AG04450 (cell line): ENCODE measurements at regions not wholly inside any gene's neighbourhood (a gene's known extent, or its start where the extent isn't known, plus 50 kb on each side); places are given as distances from the start of the nearest gene placed in this dataset.

Source experiments
- CTCF ChIA-PET: fragments of 300-600, 350-600 bp; formaldehyde crosslinking; extraction: SDS; loops from one replicate; lab custom pipeline; 2022; ENCODE audit warnings: antibody characterized with exemption, inconsistent platforms; lab: Charles Lee
- POLR2A ChIA-PET: fragments of 350-600 bp; formaldehyde crosslinking; extraction: SDS; loops from one replicate; lab custom pipeline; 2021; ENCODE audit warnings: antibody characterized with exemption, inconsistent platforms; lab: Yijun Ruan, JAX
- DNase-seq: peaks from one replicate; pipeline ENCODE4 v3.0.0-alpha.2; 2011; ENCODE audit warnings: low read depth, low spot score
- H3K27ac ChIP-seq: one replicate; pipeline ENCODE4 v1.5.1; 2012; ENCODE audit warnings: low read depth, low read length, control low read depth
- H3K27me3 ChIP-seq: one replicate; pipeline ENCODE4 v1.6.0; 2012; ENCODE audit warnings: low read length; ENCODE audit not compliant: control insufficient read depth, insufficient read depth
- H3K4me3 ChIP-seq: 2 replicates; pipeline ENCODE4 v1.5.1; 2011; ENCODE audit warnings: mild to moderate bottlenecking, low read depth, low read length, control low read depth
- H3K9me3 ChIP-seq: 2 replicates; pipeline ENCODE4 v1.5.1; 2012; ENCODE audit warnings: low read length; ENCODE audit not compliant: control insufficient read depth, insufficient read depth
- TF ChIP-seq, protein P1 (sequence below): IDR thresholded peaks from 2 replicates; pipeline ENCODE4 v1.5.1; 2011; ENCODE audit warnings: low read depth, low read length, control low read depth, inconsistent platforms

DNA sequence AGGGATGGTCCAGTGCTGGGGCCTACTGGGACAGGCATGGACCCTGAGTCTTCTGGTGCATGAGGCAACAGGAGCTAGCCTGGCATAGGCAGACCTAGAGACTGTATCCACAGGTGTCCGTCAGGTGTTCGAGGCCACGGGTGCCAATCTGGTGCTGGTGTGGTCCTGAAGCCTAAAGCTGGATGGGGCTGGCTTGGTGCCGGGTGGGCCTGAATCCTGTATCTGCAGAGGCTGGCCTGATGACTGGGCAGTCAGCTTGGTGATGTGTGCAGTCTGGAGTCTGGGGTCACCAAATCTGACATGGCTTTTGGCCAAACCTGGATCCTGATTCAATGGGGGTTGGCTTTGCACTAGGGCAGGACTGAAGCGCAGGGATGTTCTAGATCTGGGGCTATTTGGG, 269.8 kb upstream of the GRIA3 start:
- peaks cover 12% of the 10 kb centered on the region for H3K9me3 ChIP-seq
- TF ChIP-seq, protein P1, sequence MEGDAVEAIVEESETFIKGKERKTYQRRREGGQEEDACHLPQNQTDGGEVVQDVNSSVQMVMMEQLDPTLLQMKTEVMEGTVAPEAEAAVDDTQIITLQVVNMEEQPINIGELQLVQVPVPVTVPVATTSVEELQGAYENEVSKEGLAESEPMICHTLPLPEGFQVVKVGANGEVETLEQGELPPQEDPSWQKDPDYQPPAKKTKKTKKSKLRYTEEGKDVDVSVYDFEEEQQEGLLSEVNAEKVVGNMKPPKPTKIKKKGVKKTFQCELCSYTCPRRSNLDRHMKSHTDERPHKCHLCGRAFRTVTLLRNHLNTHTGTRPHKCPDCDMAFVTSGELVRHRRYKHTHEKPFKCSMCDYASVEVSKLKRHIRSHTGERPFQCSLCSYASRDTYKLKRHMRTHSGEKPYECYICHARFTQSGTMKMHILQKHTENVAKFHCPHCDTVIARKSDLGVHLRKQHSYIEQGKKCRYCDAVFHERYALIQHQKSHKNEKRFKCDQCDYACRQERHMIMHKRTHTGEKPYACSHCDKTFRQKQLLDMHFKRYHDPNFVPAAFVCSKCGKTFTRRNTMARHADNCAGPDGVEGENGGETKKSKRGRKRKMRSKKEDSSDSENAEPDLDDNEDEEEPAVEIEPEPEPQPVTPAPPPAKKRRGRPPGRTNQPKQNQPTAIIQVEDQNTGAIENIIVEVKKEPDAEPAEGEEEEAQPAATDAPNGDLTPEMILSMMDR: no peak
- no peak overlapping the region for H3K27ac ChIP-seq
- no peak for DNase-seq
- ChIA-PET POLR2A (no interaction called here), CTCF (no interaction called here)
- no peaks in the 10 kb centered on the region for H3K27me3 ChIP-seq
- H3K4me3 ChIP-seq: no peak overlapping the region

DNA sequence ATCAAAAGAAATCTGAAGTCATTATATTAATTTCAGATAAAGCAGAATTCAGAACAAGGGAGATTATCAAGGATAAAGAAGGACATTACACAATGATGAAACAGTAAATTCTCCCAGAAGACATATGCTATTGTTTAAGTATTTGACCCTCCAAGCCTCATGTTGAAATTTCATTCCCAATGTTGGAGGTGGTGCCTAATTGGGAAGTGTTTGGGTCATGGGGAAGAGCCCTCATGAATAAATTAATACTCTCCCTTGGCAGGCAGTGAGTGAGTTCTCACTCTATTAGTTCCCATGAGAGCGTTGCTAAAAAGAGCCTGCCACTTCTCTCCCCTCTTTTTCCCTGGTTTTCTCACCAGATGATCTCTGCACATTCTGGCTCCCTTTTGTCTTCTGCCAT, 249.9 kb upstream of the GRIA3 start:
- POLR2A ChIA-PET: no interaction called here
- no peak for DNase-seq
- H3K27ac ChIP-seq: no peak overlapping the region
- H3K4me3 ChIP-seq: no peak overlapping the region
- TF ChIP-seq, protein P1: no peak
- CTCF ChIA-PET: no interaction called here
- no peaks in the 10 kb centered on the region for H3K9me3 ChIP-seq
- no peaks in the 10 kb centered on the region for H3K27me3 ChIP-seq

DNA sequence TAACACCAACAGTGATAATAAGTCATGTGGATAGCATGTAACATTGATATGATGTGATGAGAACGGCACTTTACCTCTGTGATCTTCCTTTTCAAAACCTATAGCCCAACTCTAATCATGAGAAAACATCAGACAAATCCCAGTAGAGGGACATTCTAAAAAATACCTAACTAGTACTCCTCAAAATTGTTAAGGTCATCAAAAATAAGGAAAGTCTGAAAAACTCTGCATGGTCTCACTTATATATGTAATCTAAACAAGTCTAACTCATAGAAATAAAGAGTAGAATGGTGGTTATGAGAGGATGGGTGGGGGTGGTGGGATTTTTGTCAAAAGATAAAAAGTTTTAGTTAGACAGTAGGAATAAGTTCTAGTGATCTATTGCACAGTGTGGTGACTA, 243.9 kb upstream of the GRIA3 start:
- ChIA-PET POLR2A (no interaction called here), CTCF (no interaction called here)
- TF ChIP-seq, protein P1: no peak

DNA sequence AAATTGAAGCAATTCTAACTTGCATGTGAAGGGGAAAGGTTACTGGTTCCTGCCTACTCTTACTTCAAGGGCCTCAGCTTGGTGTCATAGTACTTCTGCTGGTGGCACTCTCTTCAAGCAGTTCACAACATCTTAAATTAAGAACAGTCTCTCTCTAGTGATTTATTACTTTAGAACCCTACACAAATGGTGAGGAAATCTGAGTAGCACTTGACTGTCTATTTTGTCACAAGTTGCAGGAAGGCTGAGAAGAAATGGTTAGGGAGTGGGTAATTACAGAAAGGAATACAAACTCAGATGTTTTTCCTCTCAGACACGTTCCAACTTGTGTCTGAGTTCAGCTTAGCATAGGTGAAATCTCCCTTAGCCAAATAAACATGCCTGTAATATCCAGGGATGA, 242.3 kb upstream of the GRIA3 start:
- H3K27me3 ChIP-seq: no peaks in the 10 kb centered on the region
- no peak overlapping the region for H3K27ac ChIP-seq
- no peak overlapping the region for H3K4me3 ChIP-seq
- POLR2A ChIA-PET: no interaction called here
- H3K9me3 ChIP-seq: no peaks in the 10 kb centered on the region
- DNase-seq: no peak
- CTCF ChIA-PET: no interaction called here
- TF ChIP-seq, protein P1: no peak

More for the DNA sequence above, 243.9 kb upstream of the GRIA3 start:
- H3K9me3 ChIP-seq: no peaks in the 10 kb centered on the region
- no peak for DNase-seq
- H3K4me3 ChIP-seq: no peak overlapping the region
- H3K27ac ChIP-seq: no peak overlapping the region
- H3K27me3 ChIP-seq: no peaks in the 10 kb centered on the region

DNA sequence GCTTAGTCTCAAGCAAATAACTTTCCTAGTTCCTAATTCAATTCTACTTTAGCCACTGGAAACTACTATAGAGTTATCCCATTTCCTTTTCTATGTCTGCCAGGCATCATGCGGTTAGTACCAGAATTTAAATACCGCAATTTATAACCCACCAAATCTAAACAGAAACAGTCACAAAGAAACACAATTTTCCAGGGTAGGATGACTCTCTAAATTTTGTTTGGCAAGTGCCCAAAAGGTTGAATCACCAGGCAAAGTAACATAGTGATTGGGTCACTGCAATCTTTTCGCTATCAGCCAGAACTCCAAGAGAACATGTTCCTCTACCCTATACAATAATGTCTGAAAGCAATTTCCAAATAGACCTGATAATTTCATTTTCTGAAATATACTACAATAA, 240.2 kb upstream of the GRIA3 start:
- H3K27ac ChIP-seq: no peak overlapping the region
- CTCF ChIA-PET: no interaction called here
- TF ChIP-seq, protein P1: no peak
- no peak for DNase-seq
- H3K9me3 ChIP-seq: no peaks in the 10 kb centered on the region
- POLR2A ChIA-PET: no interaction called here
- H3K27me3 ChIP-seq: no peaks in the 10 kb centered on the region
- no peak overlapping the region for H3K4me3 ChIP-seq
